GM12873 (cell line): ENCODE measurements at regions not wholly inside any gene's neighbourhood (a gene's known extent, or its start where the extent isn't known, plus 50 kb on each side); places are given as distances from the start of the nearest gene placed in this dataset.

Source experiments
- CTCF ChIP-seq: IDR thresholded peaks from 2 replicates; pipeline ENCODE4 v1.5.1; 2012; ENCODE audit warnings: low read depth, mild to moderate bottlenecking, moderate library complexity, low read length, control low read depth; ENCODE audit not compliant: insufficient read depth; ENCODE audit errors: missing control alignments

- TF ChIP-seq CTCF: no peak
Observed at GRCh38 chr16:52731219-52731875, 184.4 kb upstream of the TOX3 start.

- TF ChIP-seq CTCF: no peak
Observed at GRCh38 chr16:52729731-52730130, 182.8 kb upstream of the TOX3 start.

- TF ChIP-seq CTCF: no peak
Observed at GRCh38 chr16:52727849-52728248, 180.9 kb upstream of the TOX3 start.

GRCh38 chr16:52727441-52727840 is 180.5 kb upstream of the TOX3 start:
- no peak for TF ChIP-seq CTCF

- no peak for TF ChIP-seq CTCF
Observed at GRCh38 chr16:52725461-52725860, 178.5 kb upstream of the TOX3 start.

GRCh38 chr16:52725043-52725442 is 178.1 kb upstream of the TOX3 start:
- no peak for TF ChIP-seq CTCF

GRCh38 chr16:52721331-52721730 is 174.4 kb upstream of the TOX3 start:
- no peak for TF ChIP-seq CTCF

GRCh38 chr16:52718046-52718445 is 171.1 kb upstream of the TOX3 start:
- no peak for TF ChIP-seq CTCF
